Brain microvascular endothelial cell (primary cell): ENCODE measurements at regions not wholly inside any gene's neighbourhood (a gene's known extent, or its start where the extent isn't known, plus 50 kb on each side); places are given as distances from the start of the nearest gene placed in this dataset.

ENCODE experiments used
- DNase-seq: peaks from one replicate; pipeline ENCODE4 v3.0.0-alpha.2; 2020
- H3K27ac ChIP-seq: fragments of 250-450 bp; sonication (Bioruptor Pico); 2 replicates; pipeline ENCODE4 v1.5.1; 2020; ENCODE audit warnings: mild to moderate bottlenecking, moderate library complexity
- H3K27me3 ChIP-seq: fragments of 250-450 bp; sonication (Bioruptor Pico); replicated peaks from 2 replicates; pipeline ENCODE4 v1.5.1; 2020; ENCODE audit warnings: mild to moderate bottlenecking
- H3K36me3 ChIP-seq: fragments of 250-450 bp; sonication (Bioruptor Pico); replicated peaks from 2 replicates; pipeline ENCODE4 v1.5.1; 2020; ENCODE audit warnings: mild to moderate bottlenecking
- H3K4me3 ChIP-seq: 2 replicates; pipeline ENCODE4 v1.5.1; 2011; ENCODE audit warnings: low read depth, mild to moderate bottlenecking, control low read depth, low read length, moderate library complexity
- CTCF ChIP-seq: IDR thresholded peaks from 2 replicates; pipeline ENCODE4 v1.5.1; 2011; ENCODE audit warnings: low read depth, mild to moderate bottlenecking, moderate library complexity, low read length, control low read depth, inconsistent platforms; ENCODE audit errors: missing control alignments
- in situ Hi-C: cut with HindIII; loops from 2 replicates; pipeline ENCODE4 v1.10.0; 2017; ENCODE audit warnings: low sequenced_read_pairs, low pct_ligation_motif_present

DNA sequence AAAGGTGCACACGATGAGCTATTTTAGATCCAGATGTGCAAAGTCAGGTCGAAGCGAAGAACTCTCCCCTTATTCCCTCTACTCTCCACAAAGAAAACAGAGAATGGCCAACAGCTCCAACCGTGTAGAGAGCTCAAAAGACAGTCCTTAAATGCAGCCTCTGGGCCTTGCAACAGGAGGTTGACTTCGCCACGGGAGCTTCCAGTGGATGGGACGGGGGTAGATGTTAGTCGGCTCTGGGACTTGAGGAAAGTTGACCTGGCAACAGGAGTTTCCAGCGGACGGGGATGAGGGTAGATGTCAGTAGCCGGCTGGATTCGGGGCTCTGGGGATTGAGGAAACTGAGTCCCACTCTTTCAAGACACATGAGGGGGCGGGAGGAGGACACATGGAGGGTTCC is 450.4 kb downstream of the BRD1 start:
- Histone ChIP-seq H3K27ac (no peak overlapping the region), H3K4me3 (no peak overlapping the region), H3K27me3 (no peaks in the 10 kb centered on the region), H3K36me3 (no peaks in the 10 kb centered on the region)
- in situ Hi-C loops = no loop called here
- DNase-seq = no peak
- no peak for TF ChIP-seq CTCF

DNA sequence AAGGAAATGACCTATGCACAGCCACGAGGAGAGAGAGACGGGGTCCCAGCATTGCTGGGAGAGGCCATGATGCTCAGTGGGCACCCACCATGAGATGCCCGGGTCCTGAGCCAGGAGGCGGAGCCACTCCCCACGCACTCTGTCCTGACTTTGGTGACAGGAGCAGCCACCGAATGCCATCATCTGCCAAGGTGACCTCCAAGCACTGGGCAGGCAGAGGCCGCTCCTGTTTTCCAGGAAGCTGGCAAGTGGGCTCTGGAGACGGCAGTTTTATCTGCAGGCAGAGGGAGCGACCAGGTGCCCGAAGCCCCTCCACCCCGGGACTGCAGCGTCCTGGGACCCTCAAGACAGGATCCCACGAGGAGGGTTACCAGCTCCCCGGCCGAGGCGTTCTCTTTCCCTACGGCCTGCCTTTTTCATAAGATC is 453.9 kb downstream of the BRD1 start:
- H3K36me3 ChIP-seq = no peaks in the 10 kb centered on the region
- no peak overlapping the region for H3K4me3 ChIP-seq
- in situ Hi-C loops = no loop called here
- TF ChIP-seq CTCF = no peak
- H3K27ac ChIP-seq = no peak overlapping the region
- no peaks in the 10 kb centered on the region for H3K27me3 ChIP-seq
- DNase-seq = no peak

DNA sequence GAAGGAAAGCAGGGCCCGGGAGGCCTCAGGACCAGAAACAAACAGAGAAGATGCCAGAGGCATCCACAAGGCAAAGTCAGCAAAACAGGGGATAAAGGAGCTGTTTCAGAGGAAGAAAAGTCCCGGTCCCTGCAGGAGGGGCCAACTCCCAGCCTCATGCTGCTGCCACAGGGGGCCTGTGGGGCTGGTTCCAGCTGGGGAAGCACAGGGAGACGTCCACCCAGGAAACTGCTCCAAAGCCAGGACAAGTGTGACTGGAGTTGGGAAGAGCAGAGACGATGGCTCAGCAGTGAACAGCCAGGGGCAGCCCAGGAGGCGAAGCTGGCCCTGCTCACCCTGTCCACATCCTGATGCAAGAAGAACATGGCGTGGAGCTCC is 454.4 kb downstream of the BRD1 start:
- DNase-seq = no peak
- TF ChIP-seq CTCF = no peak
- Histone ChIP-seq H3K4me3 (no peak overlapping the region), H3K27me3 (no peaks in the 10 kb centered on the region), H3K36me3 (no peaks in the 10 kb centered on the region), H3K27ac (no peak overlapping the region)
- in situ Hi-C loops = no loop called here

DNA sequence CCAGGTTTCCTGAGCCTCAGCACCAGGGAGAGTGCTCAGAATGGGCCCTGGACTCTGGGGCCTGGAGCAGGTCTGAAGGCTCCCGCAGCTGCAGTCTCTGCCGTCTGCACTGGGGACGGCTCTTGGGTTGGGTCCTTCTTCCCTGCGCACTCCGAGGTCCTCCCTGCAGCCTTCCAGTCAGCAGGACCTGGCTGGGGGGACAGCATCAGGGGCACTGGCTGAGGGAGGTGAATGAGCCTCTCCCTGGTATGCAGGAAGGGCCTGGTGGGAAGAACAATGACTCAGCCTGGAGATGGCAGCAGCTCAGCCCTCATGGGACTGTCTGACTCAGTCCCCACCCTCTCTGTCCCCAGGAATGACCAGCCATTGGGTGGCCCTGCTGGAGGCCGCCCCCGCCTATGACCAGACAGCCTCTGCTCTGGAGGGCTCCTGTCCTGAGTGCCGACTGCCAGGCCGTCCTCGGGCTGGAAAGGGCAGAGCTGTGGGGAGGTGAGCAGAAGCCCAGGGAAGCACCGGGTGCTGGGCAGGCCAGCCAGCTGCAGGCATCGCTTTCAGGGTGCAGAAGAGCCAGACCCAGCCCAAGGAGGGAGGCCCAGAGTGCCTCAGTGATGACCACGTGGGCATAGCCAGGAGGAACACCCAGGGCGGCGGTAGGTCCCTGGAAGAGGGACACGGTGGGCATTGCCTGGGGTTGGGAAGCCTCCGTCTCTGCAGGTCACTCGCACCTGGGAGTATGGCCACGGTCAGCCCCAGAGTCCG is 455.0 kb downstream of the BRD1 start:
- DNase-seq = peak; percentile 31
- in situ Hi-C loops = no loop called here
- Histone ChIP-seq H3K4me3 (no peak overlapping the region), H3K27me3 (no peaks in the 10 kb centered on the region), H3K27ac (no peak overlapping the region), H3K36me3 (no peaks in the 10 kb centered on the region)
- no peak for TF ChIP-seq CTCF

GRCh38 chr22:49372111-49372529 is 455.6 kb downstream of the BRD1 start:
- DNase-seq = no peak
- in situ Hi-C loops = no loop called here
- H3K27ac ChIP-seq = no peak overlapping the region
- H3K4me3 ChIP-seq = no peak overlapping the region
- H3K36me3 ChIP-seq = no peaks in the 10 kb centered on the region
- H3K27me3 ChIP-seq = no peaks in the 10 kb centered on the region
- no peak for TF ChIP-seq CTCF

GRCh38 chr22:49371325-49372110 is 456.2 kb downstream of the BRD1 start:
- TF ChIP-seq CTCF = no peak
- no peak for DNase-seq
- Histone ChIP-seq H3K36me3 (no peaks in the 10 kb centered on the region), H3K4me3 (no peak overlapping the region), H3K27me3 (no peaks in the 10 kb centered on the region), H3K27ac (no peak overlapping the region)
- in situ Hi-C loops = no loop called here
